ENCODE measurements at regions not wholly inside any gene's neighbourhood (a gene's known extent, or its start where the extent isn't known, plus 50 kb on each side); places are given as distances from the start of the nearest gene placed in this dataset.

- TF ChIP-seq TBP (IDR thresholded peaks at IDR 0.05; ENCODE audit: low read depth, low read length) (no peak), CHD2 (IDR thresholded peaks at IDR 0.05; ENCODE audit: low read length) (no peak)
Observed at GRCh38 chr10:33720161-33720560, 385.7 kb upstream of the NRP1 start (continued).

All from H1 (cell line).